ENCODE measurements at regions not wholly inside any gene's neighbourhood (a gene's known extent, or its start where the extent isn't known, plus 50 kb on each side); places are given as distances from the start of the nearest gene placed in this dataset.
A peak's percentile ranks its signal among the peaks of the same experiment; 100 is the strongest.

GRCh38 chr11:20278727-20279126 is 84.8 kb upstream of the HTATIP2 start:
- ChIA-PET POLR2A (no interaction called here), CTCF (no interaction called here)
- no peak for TF ChIP-seq ZNF384 (IDR thresholded peaks at IDR 0.05)
- TF ChIP-seq CTBP1 (IDR thresholded peaks at IDR 0.05; ENCODE audit: borderline replicate concordance), result no peak
- no peak for TF ChIP-seq TARDBP (IDR thresholded peaks at IDR 0.05)
- TF ChIP-seq ARNT (IDR thresholded peaks at IDR 0.05), result no peak
- TF ChIP-seq HDGF (IDR thresholded peaks at IDR 0.05; ENCODE audit: borderline replicate concordance), result no peak
- TF ChIP-seq BHLHE40 (IDR thresholded peaks at IDR 0.05; ENCODE audit: borderline replicate concordance), result no peak
- no peak for TF ChIP-seq PKNOX1 (IDR thresholded peaks at IDR 0.05)
- TF ChIP-seq FOXK2 (IDR thresholded peaks at IDR 0.05), result no peak
- no peak for TF ChIP-seq SUZ12 (IDR thresholded peaks at IDR 0.05)
- no peak for TF ChIP-seq FOXM1 (IDR thresholded peaks at IDR 0.05; ENCODE audit: borderline replicate concordance)
- TF ChIP-seq NFRKB (IDR thresholded peaks at IDR 0.05), result no peak
- no peak for TF ChIP-seq SP1 (IDR thresholded peaks at IDR 0.05)
- no peak for TF ChIP-seq FOXA1 (IDR thresholded peaks at IDR 0.05)
- TF ChIP-seq L3MBTL2 (conservative IDR thresholded peaks at IDR 0.05), result no peak
- DNase-seq (ENCODE audit: extremely low spot score), result no peak

- no peak for TF ChIP-seq SP1 (IDR thresholded peaks at IDR 0.05)
- TF ChIP-seq CTBP1 (IDR thresholded peaks at IDR 0.05; ENCODE audit: borderline replicate concordance), result no peak
- no peak for TF ChIP-seq FOXK2 (IDR thresholded peaks at IDR 0.05)
- TF ChIP-seq ARNT (IDR thresholded peaks at IDR 0.05), result no peak
- no peak for TF ChIP-seq SUZ12 (IDR thresholded peaks at IDR 0.05)
- TF ChIP-seq FOXM1 (IDR thresholded peaks at IDR 0.05; ENCODE audit: borderline replicate concordance), result no peak
- no peak for TF ChIP-seq LEF1 (IDR thresholded peaks at IDR 0.05; ENCODE audit: borderline replicate concordance)
- TF ChIP-seq HDGF (IDR thresholded peaks at IDR 0.05; ENCODE audit: borderline replicate concordance), result no peak
- TF ChIP-seq ZNF384 (IDR thresholded peaks at IDR 0.05), result no peak
- no peak for TF ChIP-seq NFRKB (IDR thresholded peaks at IDR 0.05)
- TF ChIP-seq FOXA1 (IDR thresholded peaks at IDR 0.05), result no peak
- no peak for TF ChIP-seq PKNOX1 (IDR thresholded peaks at IDR 0.05)
- no peak for TF ChIP-seq ELF4 (IDR thresholded peaks at IDR 0.05)
- no peak for TF ChIP-seq L3MBTL2 (conservative IDR thresholded peaks at IDR 0.05)
- TF ChIP-seq BHLHE40 (IDR thresholded peaks at IDR 0.05; ENCODE audit: borderline replicate concordance), result no peak
- TF ChIP-seq TARDBP (IDR thresholded peaks at IDR 0.05), result no peak
- POLR2A ChIA-PET, result no interaction called here
- CTCF ChIA-PET, result no interaction called here
- DNase-seq (ENCODE audit: extremely low spot score), result no peak
Measured at GRCh38 chr11:20277014-20277413, 86.5 kb upstream of the HTATIP2 start.

- ChIA-PET CTCF (no interaction called here), POLR2A (no interaction called here)
- no peak for TF ChIP-seq FOXK2 (IDR thresholded peaks at IDR 0.05)
- no peak for DNase-seq (ENCODE audit: extremely low spot score)
Measured at GRCh38 chr11:20275987-20276965, 87.2 kb upstream of the HTATIP2 start.

- TF ChIP-seq TARDBP (IDR thresholded peaks at IDR 0.05) (no peak), NFRKB (IDR thresholded peaks at IDR 0.05) (no peak), PKNOX1 (IDR thresholded peaks at IDR 0.05) (0 out of 2 replicates have a peak, but pooled peaks have one; percentile 15)
- ChIA-PET CTCF (no interaction called here), POLR2A (no interaction called here)
- DNase-seq (ENCODE audit: extremely low spot score), result peak; percentile 17
Measured at GRCh38 chr11:20274031-20274430, 89.5 kb upstream of the HTATIP2 start.

GRCh38 chr11:20261526-20261925 is 101.3 kb upstream of the DBX1 start:
- ChIA-PET CTCF (no interaction called here), POLR2A (no interaction called here)
- no peak for TF ChIP-seq FOXM1 (IDR thresholded peaks at IDR 0.05; ENCODE audit: borderline replicate concordance)
- TF ChIP-seq NFRKB (IDR thresholded peaks at IDR 0.05), result no peak
- TF ChIP-seq HDGF (IDR thresholded peaks at IDR 0.05; ENCODE audit: borderline replicate concordance), result no peak
- TF ChIP-seq FOXK2 (IDR thresholded peaks at IDR 0.05), result no peak
- TF ChIP-seq LEF1 (IDR thresholded peaks at IDR 0.05; ENCODE audit: borderline replicate concordance), result no peak
- no peak for DNase-seq (ENCODE audit: extremely low spot score)

GRCh38 chr11:20260307-20260706 is 100.0 kb upstream of the DBX1 start:
- CTCF ChIA-PET, result no interaction called here

GRCh38 chr11:20259506-20259905 is 99.2 kb upstream of the DBX1 start:
- DNase-seq (ENCODE audit: extremely low spot score), result no peak
- POLR2A ChIA-PET, result no interaction called here
- CTCF ChIA-PET, result no interaction called here
- TF ChIP-seq LEF1 (IDR thresholded peaks at IDR 0.05; ENCODE audit: borderline replicate concordance) (no peak), ARNT (IDR thresholded peaks at IDR 0.05) (no peak), SUZ12 (IDR thresholded peaks at IDR 0.05) (no peak), HDGF (IDR thresholded peaks at IDR 0.05; ENCODE audit: borderline replicate concordance) (no peak), CTBP1 (IDR thresholded peaks at IDR 0.05; ENCODE audit: borderline replicate concordance) (no peak), ZNF384 (IDR thresholded peaks at IDR 0.05) (no peak), PKNOX1 (IDR thresholded peaks at IDR 0.05) (no peak), TARDBP (IDR thresholded peaks at IDR 0.05) (no peak), BHLHE40 (IDR thresholded peaks at IDR 0.05; ENCODE audit: borderline replicate concordance) (no peak), NFRKB (IDR thresholded peaks at IDR 0.05) (no peak), FOXM1 (IDR thresholded peaks at IDR 0.05; ENCODE audit: borderline replicate concordance) (no peak)

More at GRCh38 chr11:20260307-20260706, 100.0 kb upstream of the DBX1 start:
- POLR2A ChIA-PET, result no interaction called here
- DNase-seq (ENCODE audit: extremely low spot score), result no peak
- no peak for TF ChIP-seq SUZ12 (IDR thresholded peaks at IDR 0.05)
- TF ChIP-seq NFRKB (IDR thresholded peaks at IDR 0.05), result no peak
- no peak for TF ChIP-seq CTBP1 (IDR thresholded peaks at IDR 0.05; ENCODE audit: borderline replicate concordance)
- TF ChIP-seq ZNF384 (IDR thresholded peaks at IDR 0.05), result no peak
- no peak for TF ChIP-seq FOXK2 (IDR thresholded peaks at IDR 0.05)
- no peak for TF ChIP-seq LEF1 (IDR thresholded peaks at IDR 0.05; ENCODE audit: borderline replicate concordance)

All from HEK293T (cell line).